Cardiac fibroblast (primary cell): ENCODE measurements at regions not wholly inside any gene's neighbourhood (a gene's known extent, or its start where the extent isn't known, plus 50 kb on each side); places are given as distances from the start of the nearest gene placed in this dataset.

ENCODE experiments used
- DNase-seq, 2 donors: peaks; one replicate each; pipeline versions ENCODE4 v3.0.0 to v3.0.0-alpha.2; 2010; ENCODE audit warnings: low read depth in 2 of 2
- H3K4me3 ChIP-seq, 2 donors: replicated peaks in 1 of 2; 1 replicate in 1 of 2; 2 replicates in 1 of 2; pipeline ENCODE4 v1.5.1; 2011; ENCODE audit warnings: low read depth in 2 of 2, low read length in 2 of 2, mild to moderate bottlenecking in 2 of 2, moderate library complexity in 1 of 2
- CTCF ChIP-seq: IDR thresholded peaks from one replicate; pipeline ENCODE4 v1.5.1; 2011; ENCODE audit warnings: low read depth, mild to moderate bottlenecking, low read length, inconsistent platforms

DNA sequence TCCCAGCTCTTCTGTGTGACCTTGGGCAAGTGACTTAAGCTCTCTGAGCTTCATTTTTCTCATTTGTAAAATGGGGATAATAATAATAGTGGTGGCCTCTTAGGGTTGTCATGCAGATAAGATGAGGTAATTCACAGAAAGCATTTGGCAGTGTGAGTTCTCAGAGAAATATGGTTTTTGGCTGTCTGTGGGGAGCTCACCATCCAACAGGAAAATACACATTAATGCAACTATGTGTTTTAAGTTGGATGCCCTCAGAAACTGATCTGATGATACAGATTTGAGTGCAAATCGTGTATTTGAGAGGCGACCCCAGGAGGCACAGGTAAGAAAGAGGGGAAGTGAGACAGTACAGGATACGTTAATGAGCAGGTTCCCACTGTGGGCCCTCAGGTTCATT, 56.1 kb upstream of the SPRED2 start:
- no peak for DNase-seq
- no peak for TF ChIP-seq CTCF
- no peak overlapping the region for H3K4me3 ChIP-seq

DNA sequence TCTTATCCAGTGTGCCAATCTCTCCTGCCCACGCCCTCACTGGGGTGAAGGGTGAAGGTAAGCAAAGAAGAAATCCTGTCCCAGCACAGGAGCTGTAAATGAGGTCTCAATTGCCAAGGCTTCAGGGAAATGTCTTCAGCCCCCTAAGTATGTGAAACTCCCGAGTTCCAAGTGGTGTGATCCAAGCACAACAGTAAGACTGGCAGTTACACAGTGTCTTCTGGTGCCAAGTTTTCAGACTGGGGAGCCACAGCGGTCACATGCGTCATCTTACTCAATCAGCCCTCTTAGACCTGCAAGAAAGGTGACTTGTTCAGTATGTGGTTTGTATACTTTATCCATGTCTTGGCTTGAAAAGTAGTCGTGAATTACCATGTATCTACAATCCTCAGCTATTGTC, 55.0 kb upstream of the SPRED2 start:
- no peak overlapping the region for H3K4me3 ChIP-seq
- no peak for TF ChIP-seq CTCF
- DNase-seq: no peak

GRCh38 chr2:65486802-65487201, 54.4 kb upstream of the SPRED2 start:
- TF ChIP-seq CTCF: no peak
- no peak for DNase-seq
- H3K4me3 ChIP-seq: no peak overlapping the region

DNA sequence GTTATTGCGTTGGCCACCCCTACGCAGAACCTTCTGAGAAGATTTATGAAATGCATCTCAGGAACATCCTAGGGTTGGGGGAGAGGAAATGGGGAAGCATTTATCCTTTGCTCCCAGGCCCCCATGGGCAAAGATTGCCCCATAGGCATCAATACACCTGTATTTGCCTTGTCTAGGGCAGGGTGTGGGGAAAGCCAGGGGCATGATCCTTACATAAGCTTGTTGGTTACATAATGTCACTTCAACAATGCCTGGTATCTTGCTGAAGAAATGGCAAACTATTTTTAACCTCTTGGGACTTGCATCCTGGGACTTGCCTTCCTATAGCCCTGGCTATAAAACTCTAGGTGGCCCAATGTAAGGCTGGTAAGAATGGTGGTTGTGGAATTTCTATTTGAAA, 53.9 kb upstream of the SPRED2 start:
- no peak for DNase-seq
- H3K4me3 ChIP-seq: no peak overlapping the region
- no peak for TF ChIP-seq CTCF

- no peak for TF ChIP-seq CTCF
- DNase-seq: no peak
- H3K4me3 ChIP-seq: no peak overlapping the region
Measured at GRCh38 chr2:65485839-65486238, 53.4 kb upstream of the SPRED2 start.

DNA sequence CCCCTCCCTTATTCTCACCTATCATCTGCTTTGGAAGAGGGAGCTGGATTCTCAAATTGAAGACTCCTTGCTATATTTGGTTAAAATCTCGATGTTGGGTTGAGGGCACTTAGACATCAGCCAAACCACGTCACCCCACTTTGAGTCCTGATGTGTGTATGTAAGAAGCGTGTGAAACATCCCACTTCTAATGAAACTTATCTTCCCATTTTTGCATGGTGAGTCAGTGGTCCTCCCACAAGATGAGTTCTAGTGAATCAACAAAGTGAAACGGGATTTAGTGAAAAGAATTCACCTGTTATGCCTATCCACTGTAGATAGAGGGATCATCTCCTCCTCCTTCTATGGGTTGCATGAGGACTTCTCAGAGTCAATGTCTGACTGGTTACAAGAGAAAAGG, 51.4 kb upstream of the SPRED2 start:
- TF ChIP-seq CTCF: no peak
- no peak for DNase-seq
- no peak overlapping the region for H3K4me3 ChIP-seq

DNA sequence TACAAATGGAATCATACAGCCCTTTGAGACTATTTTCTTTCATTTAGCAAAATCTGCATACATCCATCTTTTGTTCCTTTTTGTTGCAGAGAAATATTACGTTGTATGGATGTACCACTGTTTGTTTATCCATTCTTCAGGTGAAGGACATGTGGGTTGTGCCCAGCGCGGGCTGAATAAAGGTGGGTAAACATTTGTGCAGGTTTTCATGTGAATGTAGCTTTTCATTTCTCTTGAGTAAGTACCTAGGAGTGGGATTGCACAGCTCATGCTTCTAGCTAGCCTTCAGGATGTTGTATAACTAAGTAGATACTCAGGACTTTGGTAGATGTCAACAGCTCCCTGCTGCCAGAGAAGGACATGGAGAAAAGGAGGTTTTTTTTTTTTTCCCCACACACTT, 50.6 kb upstream of the SPRED2 start:
- TF ChIP-seq CTCF: no peak
- H3K4me3 ChIP-seq: no peak overlapping the region
- DNase-seq: no peak
